Mesendoderm (in vitro differentiated cells): ENCODE measurements at regions not wholly inside any gene's neighbourhood (a gene's known extent, or its start where the extent isn't known, plus 50 kb on each side); places are given as distances from the start of the nearest gene placed in this dataset.

ENCODE experiments used
- DNase-seq: peaks from one replicate; pipeline ENCODE4 v3.0.0; 2013
- H2AK5ac ChIP-seq: 2 replicates; pipeline ENCODE4 v1.6.1; 2013; ENCODE audit warnings: low read length, inconsistent platforms
- H2BK120ac ChIP-seq: 2 replicates; pipeline ENCODE4 v1.6.1; 2013; ENCODE audit warnings: low read depth, mild to moderate bottlenecking, low read length, moderate library complexity, mixed read lengths
- H2BK15ac ChIP-seq: replicated peaks from 2 replicates; pipeline ENCODE4 v1.6.1; 2013; ENCODE audit warnings: low read depth, mild to moderate bottlenecking, moderate library complexity
- H2BK5ac ChIP-seq: 2 replicates; pipeline ENCODE4 v1.6.1; 2013; ENCODE audit warnings: low read length, inconsistent platforms
- H3K18ac ChIP-seq: 2 replicates; pipeline ENCODE4 v1.6.1; 2013; ENCODE audit warnings: mild to moderate bottlenecking, low read length, mixed read lengths
- H3K23ac ChIP-seq: one replicate; pipeline ENCODE4 v1.6.1; 2013; ENCODE audit warnings: low read length
- H3K27ac ChIP-seq: 2 replicates; pipeline ENCODE4 v1.5.1; 2013; ENCODE audit warnings: low read depth, mild to moderate bottlenecking, inconsistent platforms, low read length, moderate library complexity
- H3K27me3 ChIP-seq: 2 replicates; pipeline ENCODE4 v1.6.1; 2013; ENCODE audit warnings: low read length, control low read depth, mild to moderate bottlenecking, inconsistent platforms; ENCODE audit not compliant: insufficient read depth, poor library complexity
- H3K36me3 ChIP-seq: 2 replicates; pipeline ENCODE4 v1.6.1; 2013; ENCODE audit warnings: low read length, inconsistent platforms; ENCODE audit not compliant: control insufficient read depth, insufficient read depth
- H3K4ac ChIP-seq: one replicate; pipeline ENCODE4 v1.6.1; 2013; ENCODE audit warnings: low read depth, mild to moderate bottlenecking, low read length, moderate library complexity
- H3K4me1 ChIP-seq: 2 replicates; pipeline ENCODE4 v1.6.1; 2013; ENCODE audit warnings: low read depth, low read length, inconsistent platforms; ENCODE audit not compliant: control insufficient read depth
- H3K4me2 ChIP-seq: 2 replicates; pipeline ENCODE4 v1.6.1; 2013; ENCODE audit warnings: low read length
- H3K4me3 ChIP-seq: 2 replicates; pipeline ENCODE4 v1.5.1; 2013; ENCODE audit warnings: mild to moderate bottlenecking, low read length
- H3K56ac ChIP-seq: one replicate; pipeline ENCODE4 v1.6.1; 2013; ENCODE audit warnings: low read length
- H3K79me1 ChIP-seq: 2 replicates; pipeline ENCODE4 v1.6.1; 2013; ENCODE audit warnings: low read length, inconsistent platforms
- H3K79me2 ChIP-seq: 2 replicates; pipeline ENCODE4 v1.6.1; 2013; ENCODE audit warnings: mild to moderate bottlenecking, low read length; ENCODE audit not compliant: control insufficient read depth, insufficient read depth
- H3K9ac ChIP-seq: 2 replicates; pipeline ENCODE4 v1.6.1; 2013; ENCODE audit warnings: low read length, inconsistent platforms
- H4K5ac ChIP-seq: one replicate; pipeline ENCODE4 v1.6.1; 2013; ENCODE audit warnings: low read length
- H4K8ac ChIP-seq: one replicate; pipeline ENCODE4 v1.6.1; 2013; ENCODE audit warnings: low read depth, mild to moderate bottlenecking, control low read depth, low read length, moderate library complexity
- WGBS: extraction: QIAGEN DNeasy Blood & Tissue Kit; methylation state at CpG from one replicate; pipeline ENCODE4 v1.1.7; 2013; ENCODE audit warnings: low lambda C conversion rate, missing lambda C conversion rate; ENCODE audit not compliant: insufficient coverage; ENCODE audit errors: extremely low coverage; 5-methylcytosine and 5-hydroxymethylcytosine counted together

DNA sequence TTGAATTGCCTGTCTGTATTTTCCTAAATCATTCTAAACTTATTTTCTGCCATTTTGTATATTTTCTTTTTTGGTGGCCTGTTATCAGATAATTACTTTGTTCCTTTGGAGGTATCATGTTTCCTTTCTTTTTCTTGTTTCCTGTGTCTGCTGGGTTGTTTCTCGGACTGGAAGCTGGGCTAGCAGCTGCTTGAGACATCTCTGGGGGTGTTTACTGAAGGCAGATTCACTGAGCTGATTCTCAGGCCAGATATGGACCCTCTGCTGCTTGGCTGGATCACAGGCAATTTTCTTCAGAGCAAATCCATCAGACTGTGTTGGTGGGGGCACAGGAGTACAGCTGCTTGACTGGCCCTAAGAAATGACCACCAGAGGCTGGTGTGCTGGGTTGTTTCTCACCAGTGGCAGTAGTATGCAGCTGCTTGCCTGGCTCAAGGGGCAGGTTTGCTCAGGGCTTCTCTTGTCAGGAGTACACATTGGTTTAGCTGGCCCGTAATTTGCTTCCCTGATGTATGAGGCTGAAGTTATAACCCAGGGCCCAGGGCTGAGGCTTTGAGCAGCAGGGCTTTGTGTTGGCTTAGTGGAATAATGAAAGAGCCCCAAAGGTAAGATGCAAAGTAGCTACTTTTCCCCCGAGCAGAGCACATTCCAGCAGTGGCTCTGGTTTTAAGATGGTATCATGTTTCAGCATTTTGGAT is 680.6 kb downstream of the TECRL start:
- WGBS = no CpG with 5 or more reads among the region's 3 CpGs
- Histone ChIP-seq H2BK120ac (no peak overlapping the region), H3K56ac (peak overlapping the region; percentile 62), H3K9ac (no peak overlapping the region), H2BK15ac (no peak overlapping the region), H3K79me1 (no peaks in the 10 kb centered on the region), H3K79me2 (no peaks in the 10 kb centered on the region), H3K4me1 (peaks cover 4% of the 10 kb centered on the region), H3K4me2 (no peak overlapping the region), H3K18ac (no peak overlapping the region), H3K27ac (peak overlapping the region; percentile 61), H4K8ac (no peak overlapping the region), H3K23ac (no peak overlapping the region), H2BK5ac (no peak overlapping the region), H3K27me3 (no peaks in the 10 kb centered on the region), H3K4me3 (no peak overlapping the region), H4K5ac (no peak overlapping the region), H3K4ac (no peak overlapping the region), H2AK5ac (no peak overlapping the region), H3K36me3 (no peaks in the 10 kb centered on the region)
- peak; percentile 67 for DNase-seq

DNA sequence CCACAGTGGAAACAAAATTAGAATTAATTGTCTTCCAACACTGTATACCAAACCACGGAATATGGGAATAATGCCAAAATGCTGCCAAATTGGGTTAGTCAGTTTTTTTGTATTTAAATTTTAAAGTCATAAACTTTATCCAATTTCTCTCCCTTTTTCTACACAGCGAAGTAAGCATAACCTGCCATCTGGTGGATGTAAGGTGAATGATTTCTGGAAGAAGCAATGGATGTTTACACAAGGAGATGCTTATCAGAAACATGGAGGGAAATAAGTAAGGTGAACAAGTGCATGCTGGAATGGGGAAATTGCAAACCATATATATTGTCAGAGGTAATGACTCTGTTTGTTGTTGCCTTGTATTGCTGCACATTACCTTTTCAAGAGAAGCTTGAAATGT is 691.9 kb downstream of the TECRL start:
- DNase-seq = peak; percentile 67
- Histone ChIP-seq H3K79me2 (no peaks in the 10 kb centered on the region), H4K5ac (no peak overlapping the region), H3K4me2 (no peak overlapping the region), H2BK5ac (no peak overlapping the region), H3K9ac (no peak overlapping the region), H3K27me3 (no peaks in the 10 kb centered on the region), H3K4me1 (no peaks in the 10 kb centered on the region), H3K4ac (no peak overlapping the region), H2BK120ac (no peak overlapping the region), H3K4me3 (no peak overlapping the region), H3K36me3 (no peaks in the 10 kb centered on the region), H4K8ac (no peak overlapping the region), H3K79me1 (no peaks in the 10 kb centered on the region), H2BK15ac (no peak overlapping the region), H2AK5ac (no peak overlapping the region), H3K56ac (no peak overlapping the region), H3K23ac (no peak overlapping the region), H3K18ac (no peak overlapping the region), H3K27ac (no peak overlapping the region)
- no CpG with 5 or more reads among the region's 2 CpGs for WGBS

DNA sequence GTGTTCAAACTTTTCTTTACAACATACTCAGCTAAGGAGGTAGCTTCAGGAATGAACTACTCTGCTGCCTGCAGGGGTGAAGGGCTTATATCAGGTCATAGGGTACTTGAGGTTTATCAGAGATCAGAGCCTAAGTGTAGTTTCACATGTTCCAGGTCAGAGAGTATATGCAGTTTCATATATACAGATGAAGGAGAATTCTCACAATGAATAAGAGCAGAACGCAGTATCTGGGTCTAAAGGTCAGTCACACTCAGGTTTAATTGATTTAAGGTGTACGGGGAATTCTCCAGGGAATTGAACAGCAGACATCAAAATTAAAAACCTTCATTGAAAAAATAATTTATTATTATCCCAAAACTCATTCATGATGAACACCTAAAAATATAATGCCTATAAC is 700.6 kb downstream of the TECRL start:
- Histone ChIP-seq H3K36me3 (no peaks in the 10 kb centered on the region), H3K27ac (no peak overlapping the region), H3K9ac (no peak overlapping the region), H3K56ac (no peak overlapping the region), H4K5ac (no peak overlapping the region), H3K79me2 (no peaks in the 10 kb centered on the region), H3K23ac (no peak overlapping the region), H3K79me1 (no peaks in the 10 kb centered on the region), H3K18ac (no peak overlapping the region), H4K8ac (no peak overlapping the region), H3K4me2 (no peak overlapping the region), H3K4me1 (no peaks in the 10 kb centered on the region), H2BK120ac (no peak overlapping the region), H2BK15ac (no peak overlapping the region), H2AK5ac (no peak overlapping the region), H3K4me3 (no peak overlapping the region), H3K27me3 (no peaks in the 10 kb centered on the region), H3K4ac (no peak overlapping the region), H2BK5ac (no peak overlapping the region)
- WGBS = no CpG with 5 or more reads among the region's 2 CpGs
- no peak for DNase-seq

DNA sequence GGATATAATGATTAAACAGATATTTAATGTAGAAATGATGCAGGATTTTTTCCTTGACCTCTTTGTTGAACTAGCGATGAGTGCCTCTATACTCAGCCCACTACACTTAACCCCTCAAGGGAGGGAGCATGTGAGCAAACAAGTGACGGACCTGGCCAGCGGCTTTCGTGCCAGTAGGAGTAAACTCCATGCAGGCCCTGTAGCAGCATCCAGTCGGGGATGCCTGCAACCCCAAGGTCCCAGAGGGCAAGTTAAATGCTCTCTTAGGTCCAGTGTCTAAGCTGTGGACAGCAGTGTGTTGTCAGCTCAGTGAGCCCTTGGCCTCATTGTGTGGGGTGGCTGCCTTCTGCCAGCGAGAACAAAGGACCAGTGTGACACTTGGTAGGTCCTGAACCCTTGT is 708.7 kb downstream of the TECRL start:
- no peaks in the 10 kb centered on the region for H3K36me3 ChIP-seq
- WGBS = no CpG with 5 or more reads among the region's 6 CpGs
- H4K5ac ChIP-seq = no peak overlapping the region
- no peak overlapping the region for H3K9ac ChIP-seq
- no peak overlapping the region for H3K27ac ChIP-seq
- no peaks in the 10 kb centered on the region for H3K79me2 ChIP-seq
- no peak overlapping the region for H2AK5ac ChIP-seq
- H2BK120ac ChIP-seq = no peak overlapping the region
- no peak overlapping the region for H3K4me2 ChIP-seq
- H3K56ac ChIP-seq = no peak overlapping the region
- H3K27me3 ChIP-seq = no peaks in the 10 kb centered on the region
- H3K79me1 ChIP-seq = no peaks in the 10 kb centered on the region
- no peak overlapping the region for H3K4me3 ChIP-seq
- DNase-seq = no peak
- no peak overlapping the region for H2BK5ac ChIP-seq
- H3K4ac ChIP-seq = no peak overlapping the region
- H3K23ac ChIP-seq = no peak overlapping the region
- no peak overlapping the region for H4K8ac ChIP-seq
- no peak overlapping the region for H2BK15ac ChIP-seq
- no peak overlapping the region for H3K18ac ChIP-seq
- no peaks in the 10 kb centered on the region for H3K4me1 ChIP-seq

DNA sequence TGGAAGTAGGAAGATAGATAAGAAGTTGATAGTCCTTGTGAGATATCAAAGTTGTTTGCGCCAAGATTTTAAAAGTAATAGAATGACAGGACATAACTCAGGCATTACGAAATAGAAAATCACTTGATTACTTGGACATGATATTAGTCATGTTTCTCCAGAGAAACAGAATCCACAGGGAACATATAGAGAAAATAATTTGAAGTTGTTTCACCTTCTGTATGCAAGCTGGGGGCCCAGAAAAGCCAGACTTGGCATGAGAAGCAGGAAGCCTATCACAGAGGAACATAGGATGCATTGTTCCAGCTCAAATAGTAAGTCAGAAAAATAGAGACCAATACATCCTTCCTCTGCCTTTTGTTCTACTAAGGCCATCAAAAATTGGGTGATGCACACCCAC is 715.9 kb downstream of the TECRL start:
- Histone ChIP-seq H4K8ac (no peak overlapping the region), H3K4me3 (no peak overlapping the region), H4K5ac (no peak overlapping the region), H3K4me1 (no peaks in the 10 kb centered on the region), H3K9ac (no peak overlapping the region), H3K23ac (no peak overlapping the region), H3K36me3 (no peaks in the 10 kb centered on the region), H2BK5ac (no peak overlapping the region), H3K79me2 (no peaks in the 10 kb centered on the region), H3K18ac (no peak overlapping the region), H2BK15ac (no peak overlapping the region), H3K56ac (no peak overlapping the region), H3K4me2 (no peak overlapping the region), H3K27me3 (no peaks in the 10 kb centered on the region), H2AK5ac (no peak overlapping the region), H2BK120ac (no peak overlapping the region), H3K4ac (no peak overlapping the region), H3K79me1 (no peaks in the 10 kb centered on the region), H3K27ac (no peak overlapping the region)
- no peak for DNase-seq
- WGBS = no CpG with 5 or more reads among the region's 2 CpGs

DNA sequence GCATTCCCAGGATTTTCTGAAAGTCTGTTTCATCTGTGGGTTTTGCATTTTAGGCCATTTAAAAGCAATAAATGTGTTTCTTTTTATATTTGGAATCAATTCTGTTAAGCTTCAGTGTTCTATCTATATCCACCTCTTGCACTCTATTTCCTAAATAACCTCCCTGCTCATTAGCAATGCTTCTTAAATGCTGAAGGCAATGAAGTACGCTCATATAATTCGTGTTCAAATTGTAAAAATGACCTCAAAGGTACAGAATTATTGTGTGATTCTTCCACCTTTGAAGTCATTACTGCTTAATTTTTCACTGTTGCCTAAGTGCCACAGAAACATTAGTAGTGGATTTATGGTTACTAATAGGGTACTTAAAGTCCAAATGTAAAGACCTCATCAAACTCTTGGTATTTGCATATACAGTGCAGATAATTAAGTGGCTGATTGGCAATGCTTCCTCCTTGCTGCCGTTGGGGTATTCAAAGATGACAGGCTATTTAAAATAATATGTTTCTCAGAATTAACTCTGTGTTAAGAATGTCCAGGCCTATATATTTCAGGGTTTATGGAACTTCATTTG is 730.8 kb downstream of the TECRL start:
- H3K56ac ChIP-seq = no peak overlapping the region
- WGBS = no CpG with 5 or more reads among the region's 3 CpGs

More for the DNA sequence above, 730.8 kb downstream of the TECRL start:
- Histone ChIP-seq H3K79me1 (no peaks in the 10 kb centered on the region), H4K8ac (no peak overlapping the region), H2AK5ac (no peak overlapping the region), H3K18ac (no peak overlapping the region), H3K79me2 (no peaks in the 10 kb centered on the region), H3K36me3 (no peaks in the 10 kb centered on the region), H3K4me1 (no peaks in the 10 kb centered on the region), H2BK15ac (no peak overlapping the region), H3K4me3 (no peak overlapping the region), H3K27me3 (no peaks in the 10 kb centered on the region), H4K5ac (no peak overlapping the region), H3K27ac (no peak overlapping the region), H3K4me2 (no peak overlapping the region), H2BK5ac (no peak overlapping the region), H3K23ac (no peak overlapping the region), H3K9ac (no peak overlapping the region), H3K4ac (no peak overlapping the region), H2BK120ac (no peak overlapping the region)
- no peak for DNase-seq
